ENCODE measurements at regions not wholly inside any gene's neighbourhood (a gene's known extent, or its start where the extent isn't known, plus 50 kb on each side); places are given as distances from the start of the nearest gene placed in this dataset.

DNA sequence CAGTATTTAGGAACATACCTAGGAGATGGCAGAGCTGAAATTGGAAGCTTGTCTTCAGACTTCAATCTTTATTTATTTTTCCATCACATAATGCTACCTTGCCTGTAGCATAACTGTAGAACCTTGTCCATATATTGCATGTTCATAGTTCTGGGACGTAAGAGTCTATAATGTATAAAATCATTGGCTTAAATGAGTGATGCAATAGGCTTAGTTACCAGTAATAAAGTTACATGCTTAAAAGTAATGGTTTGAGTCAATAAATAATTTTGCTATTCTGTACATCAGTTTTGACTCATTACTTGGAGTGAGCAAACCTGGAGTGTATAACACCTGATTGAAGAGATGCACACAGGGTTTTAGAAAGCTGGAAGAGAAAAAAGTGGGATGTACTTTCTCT lies 229.3 kb downstream of the CDCA7 start:
- Histone ChIP-seq H4K8ac (replicated peaks; ENCODE audit: insufficient read length, low read depth, low read length) (no peak overlapping the region), H2BK20ac (ENCODE audit: low read depth, low read length, poor library complexity, severe bottlenecking) (no peak overlapping the region), H3K4me1 (ENCODE audit: insufficient read depth, low read length) (no peaks in the 10 kb centered on the region), H3K9ac (ENCODE audit: extremely low read depth, insufficient read length, low read length) (no peak overlapping the region), H2BK120ac (ENCODE audit: low read depth, low read length, poor library complexity, severe bottlenecking) (no peak overlapping the region), H2BK15ac (ENCODE audit: low read depth, low read length) (no peak overlapping the region), H3K4ac (ENCODE audit: low read depth, low read length) (no peak overlapping the region), H3K14ac (ENCODE audit: insufficient read depth, low read length) (no peak overlapping the region), H3K56ac (ENCODE audit: insufficient read length, low read depth, low read length) (no peak overlapping the region), H3K79me2 (ENCODE audit: insufficient read depth, low read length) (no peaks in the 10 kb centered on the region), H2BK12ac (ENCODE audit: insufficient read length, low read depth, low read length) (no peak overlapping the region), H3K9me3 (ENCODE audit: control insufficient read depth, low read depth, low read length) (no peaks in the 10 kb centered on the region), H4K5ac (ENCODE audit: insufficient read length, low read depth, low read length) (no peak overlapping the region), H3K79me1 (ENCODE audit: insufficient read depth, low read depth, low read length, poor library complexity, severe bottlenecking) (no peaks in the 10 kb centered on the region), H3K18ac (ENCODE audit: insufficient read length, low read depth, low read length) (no peak overlapping the region), H3K27ac (ENCODE audit: insufficient read length, low read depth, low read length) (no peak overlapping the region), H2AFZ (ENCODE audit: low read length) (no peak overlapping the region), H4K91ac (ENCODE audit: insufficient read length, low read depth, low read length) (no peak overlapping the region), H4K20me1 (ENCODE audit: control insufficient read depth, insufficient read depth, insufficient read length) (no peaks in the 10 kb centered on the region), H3K4me2 (ENCODE audit: insufficient read depth, insufficient read length, low read length) (no peak overlapping the region), H3K23ac (ENCODE audit: insufficient read length, low read depth, low read length) (no peak overlapping the region), H2BK5ac (ENCODE audit: insufficient read length, low read length) (no peak overlapping the region), H3K23me2 (ENCODE audit: insufficient read length, low read depth, low read length, poor library complexity, severe bottlenecking) (no peaks in the 10 kb centered on the region), H2AK5ac (ENCODE audit: insufficient read length, low read length) (no peak overlapping the region), H3T11ph (ENCODE audit: low read length) (no peak overlapping the region), H3K27me3 (ENCODE audit: insufficient read depth, low read length) (no peaks in the 10 kb centered on the region)
- Mint-ChIP-seq H3K4me3 (no peak overlapping the region), H3K27me3 (ENCODE audit: low read depth) (no peaks in the 10 kb centered on the region), H3K36me3 (ENCODE audit: insufficient read depth in 1 of 3, low read depth in 3 of 3) (no peaks in the 10 kb centered on the region), H3K9me3 (no peaks in the 10 kb centered on the region; a peak in 1 of 5 replicates), H3K27ac (no peak overlapping the region), H3K4me1 (peaks cover 0 to 5% of the 10 kb centered on the region in 2 experiments; a peak in 2 of 4 replicates)
- WGBS (ENCODE audit: extremely low coverage, insufficient read length, low lambda C conversion rate): no CpG with 5 or more reads among the region's 1 CpG
- TF ChIP-seq, protein P1, sequence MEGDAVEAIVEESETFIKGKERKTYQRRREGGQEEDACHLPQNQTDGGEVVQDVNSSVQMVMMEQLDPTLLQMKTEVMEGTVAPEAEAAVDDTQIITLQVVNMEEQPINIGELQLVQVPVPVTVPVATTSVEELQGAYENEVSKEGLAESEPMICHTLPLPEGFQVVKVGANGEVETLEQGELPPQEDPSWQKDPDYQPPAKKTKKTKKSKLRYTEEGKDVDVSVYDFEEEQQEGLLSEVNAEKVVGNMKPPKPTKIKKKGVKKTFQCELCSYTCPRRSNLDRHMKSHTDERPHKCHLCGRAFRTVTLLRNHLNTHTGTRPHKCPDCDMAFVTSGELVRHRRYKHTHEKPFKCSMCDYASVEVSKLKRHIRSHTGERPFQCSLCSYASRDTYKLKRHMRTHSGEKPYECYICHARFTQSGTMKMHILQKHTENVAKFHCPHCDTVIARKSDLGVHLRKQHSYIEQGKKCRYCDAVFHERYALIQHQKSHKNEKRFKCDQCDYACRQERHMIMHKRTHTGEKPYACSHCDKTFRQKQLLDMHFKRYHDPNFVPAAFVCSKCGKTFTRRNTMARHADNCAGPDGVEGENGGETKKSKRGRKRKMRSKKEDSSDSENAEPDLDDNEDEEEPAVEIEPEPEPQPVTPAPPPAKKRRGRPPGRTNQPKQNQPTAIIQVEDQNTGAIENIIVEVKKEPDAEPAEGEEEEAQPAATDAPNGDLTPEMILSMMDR (conservative IDR thresholded peaks at IDR 0.05): no peak
- DNase-seq: no peak
